Lower leg skin (tissue), 4 donors: ENCODE measurements at regions not wholly inside any gene's neighbourhood (a gene's known extent, or its start where the extent isn't known, plus 50 kb on each side); places are given as distances from the start of the nearest gene placed in this dataset.
A peak's percentile ranks its signal among the peaks of the same experiment; 100 is the strongest.

Experiments used
- DNase-seq, 2 donors: peaks; one replicate each; pipeline ENCODE4 v3.0.0-alpha.2; 2019; ENCODE audit warnings: low spot score in 2 of 2
- H3K4me3 ChIP-seq: fragments of 200-600 bp; sonication (generic); 2 replicates; pipeline ENCODE4 v1.5.1; 2017; ENCODE audit warnings: mild to moderate bottlenecking, low read depth; ENCODE audit not compliant: poor library complexity, severe bottlenecking
- CTCF ChIP-seq, 3 donors: fragments of 450-650 bp; IDR thresholded peaks; one replicate each; pipeline ENCODE4 v1.5.1; 2016; ENCODE audit warnings: antibody characterized with exemption in 3 of 3, mild to moderate bottlenecking in 3 of 3, moderate library complexity in 2 of 3
- POLR2A ChIP-seq, 2 donors: fragments of 450-650 bp; IDR thresholded peaks; one replicate each; pipeline ENCODE4 v1.6.1; 2016 to 2017; ENCODE audit warnings: antibody characterized with exemption in 2 of 2, mild to moderate bottlenecking in 1 of 2, moderate library complexity in 1 of 2
- WGBS, 2 donors: methylation state at CpG; one replicate each; pipeline ENCODE4 v1.1.5; 2018; 5-methylcytosine and 5-hydroxymethylcytosine counted together
- intact Hi-C: fragments of 100-400 bp; cut with DNase I; formaldehyde crosslinking; loops from one replicate; pipeline ENCODE4 v1.15.0; 2023; ENCODE audit warnings: low total_unique reads

- 82 to 88% methylated on average over 5 of the region's 5 CpGs for WGBS, 2 donors
- peak in 1 of 2 donors; percentile 12 for DNase-seq
- no peak overlapping the region for H3K4me3 ChIP-seq
- intact Hi-C loops, result no loop called here
- TF ChIP-seq POLR2A (IDR thresholded peaks at IDR 0.05) (no peak), CTCF (IDR thresholded peaks at IDR 0.05) (no peak)
Measured at GRCh38 chr14:98955741-98956070, 316.3 kb downstream of the BCL11B start.

GRCh38 chr14:98956181-98956580 lies 315.8 kb downstream of the BCL11B start:
- peak; percentile 8 to 79 for DNase-seq
- no peak overlapping the region for H3K4me3 ChIP-seq
- no peak for TF ChIP-seq POLR2A (IDR thresholded peaks at IDR 0.05)
- no peak for TF ChIP-seq CTCF (IDR thresholded peaks at IDR 0.05)
- intact Hi-C loops, result no loop called here
- 87 to 90% methylated on average over 7 of the region's 7 CpGs for WGBS, 2 donors

- 55 to 71% methylated on average over 2 of the region's 2 CpGs for WGBS, 2 donors
- TF ChIP-seq POLR2A (IDR thresholded peaks at IDR 0.05) (no peak), CTCF (IDR thresholded peaks at IDR 0.05) (no peak)
Measured at GRCh38 chr14:98956661-98957060, 315.3 kb downstream of the BCL11B start.

GRCh38 chr14:98957211-98958047 lies 314.6 kb downstream of the BCL11B start:
- TF ChIP-seq CTCF (IDR thresholded peaks at IDR 0.05) (no peak), POLR2A (IDR thresholded peaks at IDR 0.05) (no peak)
- H3K4me3 ChIP-seq, result no peak overlapping the region
- 38 to 44% methylated on average over 20 of the region's 20 CpGs for WGBS, 2 donors
- peak; percentile 86 to 95 for DNase-seq
- intact Hi-C loops, result no loop called here

More at GRCh38 chr14:98956661-98957060, 315.3 kb downstream of the BCL11B start:
- intact Hi-C loops, result no loop called here
- no peak overlapping the region for H3K4me3 ChIP-seq
- DNase-seq, result peak in 1 of 2 donors; percentile 62

GRCh38 chr14:98958048-98958631 lies 313.9 kb downstream of the BCL11B start:
- peak in 1 of 2 donors; percentile 86 for DNase-seq
- TF ChIP-seq POLR2A (IDR thresholded peaks at IDR 0.05), result no peak
- no peak for TF ChIP-seq CTCF (IDR thresholded peaks at IDR 0.05)

More at GRCh38 chr14:98958048-98958631, 313.9 kb downstream of the BCL11B start:
- intact Hi-C loops, result no loop called here
- 76 to 77% methylated on average over 13 of the region's 13 CpGs for WGBS, 2 donors
- H3K4me3 ChIP-seq, result no peak overlapping the region
